HEK293 (cell line): ENCODE measurements at regions not wholly inside any gene's neighbourhood (a gene's known extent, or its start where the extent isn't known, plus 50 kb on each side); places are given as distances from the start of the nearest gene placed in this dataset.

ENCODE experiments used
- CTCF ChIA-PET: fragments of 350-600 bp; formaldehyde crosslinking; extraction: SDS; loops from one replicate; lab custom pipeline; 2021; ENCODE audit warnings: antibody characterized with exemption; lab: Yijun Ruan, JAX
- POLR2A ChIA-PET: fragments of 300-600 bp; formaldehyde crosslinking; extraction: SDS; loops from one replicate; lab custom pipeline; 2020; ENCODE audit warnings: antibody characterized with exemption, inconsistent platforms; lab: Yijun Ruan, JAX
- H3K27ac ChIP-seq: fragments of 200-500 bp; sonication (Bioruptor generic); 2 replicates; pipeline ENCODE4 v1.5.1; 2014; ENCODE audit warnings: low read depth, low read length, control low read depth, inconsistent platforms; ENCODE audit errors: extremely low read depth
- H3K36me3 ChIP-seq, 2 experiments: fragments of 200-500 bp in 1 of 2; sonication (Bioruptor generic) in 1 of 2; 1 replicate in 1 of 2; 2 replicates in 1 of 2; pipeline ENCODE4 v1.5.1; 2014 to 2017; ENCODE audit warnings: inconsistent platforms in 2 of 2, low read length in 2 of 2; ENCODE audit not compliant: control insufficient read depth in 2 of 2, insufficient read depth in 1 of 2
- H3K4me1 ChIP-seq: fragments of 200-500 bp; sonication (Bioruptor generic); 2 replicates; pipeline ENCODE4 v1.5.1; 2014; ENCODE audit warnings: mild to moderate bottlenecking, low read length, inconsistent platforms; ENCODE audit not compliant: control insufficient read depth, insufficient read depth
- H3K4me3 ChIP-seq: 2 replicates; pipeline ENCODE4 v1.5.1; 2011; ENCODE audit warnings: low read depth, mild to moderate bottlenecking, control low read depth, low read length, moderate library complexity
- H3K9me3 ChIP-seq: fragments of 200-500 bp; sonication (Bioruptor generic); 2 replicates; pipeline ENCODE4 v1.5.1; 2014; ENCODE audit warnings: low read depth, low read length, inconsistent platforms; ENCODE audit not compliant: control insufficient read depth, insufficient read depth
- MEIS1 ChIP-seq: sonication (generic); formaldehyde crosslinking; IDR thresholded peaks from 2 replicates; pipeline ENCODE4 v1.8.1; 2022; ENCODE audit warnings: missing genetic modification reagents, mild to moderate bottlenecking, borderline replicate concordance
- SETDB1 ChIP-seq: IDR thresholded peaks from one replicate; pipeline ENCODE4 v1.6.1; 2017; ENCODE audit warnings: mild to moderate bottlenecking, low read length, moderate library complexity, mixed read lengths; ENCODE audit not compliant: insufficient read length
- ZBTB21 ChIP-seq: fragments of 450-650 bp; formaldehyde crosslinking; IDR thresholded peaks from 2 replicates; pipeline ENCODE4 v1.5.1; 2017; ENCODE audit warnings: missing biosample characterization, missing genetic modification characterization
- ZEB2 ChIP-seq: fragments of 450-650 bp; formaldehyde crosslinking; IDR thresholded peaks from 2 replicates; pipeline ENCODE4 v1.5.1; 2016; ENCODE audit warnings: missing biosample characterization, missing genetic modification characterization
- ZFP37 ChIP-seq: fragments of 450-650 bp; formaldehyde crosslinking; IDR thresholded peaks from 2 replicates; pipeline ENCODE4 v1.5.1; 2016; ENCODE audit warnings: missing biosample characterization, missing genetic modification characterization
- ZFP69B ChIP-seq: fragments of 450-650 bp; formaldehyde crosslinking; IDR thresholded peaks from 2 replicates; pipeline ENCODE4 v1.5.1; 2016; ENCODE audit warnings: missing biosample characterization, missing genetic modification characterization
- ZNF10 ChIP-seq: fragments of 450-650 bp; formaldehyde crosslinking; IDR thresholded peaks from 2 replicates; pipeline ENCODE4 v1.5.1; 2017; ENCODE audit warnings: missing biosample characterization, missing genetic modification characterization
- ZNF121 ChIP-seq: fragments of 450-650 bp; formaldehyde crosslinking; IDR thresholded peaks from 2 replicates; pipeline ENCODE4 v1.5.1; 2016; ENCODE audit warnings: missing biosample characterization, missing genetic modification characterization
- ZNF138 ChIP-seq: fragments of 450-650 bp; formaldehyde crosslinking; IDR thresholded peaks from 2 replicates; pipeline ENCODE4 v1.5.1; 2016; ENCODE audit warnings: missing biosample characterization, missing genetic modification characterization, borderline replicate concordance
- ZNF175 ChIP-seq: fragments of 450-650 bp; formaldehyde crosslinking; IDR thresholded peaks from 2 replicates; pipeline ENCODE4 v1.5.1; 2016; ENCODE audit warnings: missing biosample characterization, missing genetic modification characterization
- ZNF266 ChIP-seq: fragments of 450-650 bp; formaldehyde crosslinking; IDR thresholded peaks from 2 replicates; pipeline ENCODE4 v1.5.1; 2016; ENCODE audit warnings: missing biosample characterization, missing genetic modification characterization, low read depth
- ZNF48 ChIP-seq: fragments of 450-650 bp; formaldehyde crosslinking; IDR thresholded peaks from 2 replicates; pipeline ENCODE4 v1.5.1; 2016; ENCODE audit warnings: missing biosample characterization, missing genetic modification characterization
- ZNF514 ChIP-seq: fragments of 450-650 bp; formaldehyde crosslinking; IDR thresholded peaks from 2 replicates; pipeline ENCODE4 v1.5.1; 2016; ENCODE audit warnings: missing biosample characterization, missing genetic modification characterization
- ZNF610 ChIP-seq: fragments of 450-650 bp; formaldehyde crosslinking; IDR thresholded peaks from 2 replicates; pipeline ENCODE4 v1.5.1; 2016; ENCODE audit warnings: missing biosample characterization, missing genetic modification characterization, borderline replicate concordance
- ZNF837 ChIP-seq: fragments of 450-650 bp; formaldehyde crosslinking; IDR thresholded peaks from 2 replicates; pipeline ENCODE4 v1.5.1; 2016; ENCODE audit warnings: missing biosample characterization, missing genetic modification characterization
- TF ChIP-seq, protein P1 (sequence below): fragments of 450-650 bp; formaldehyde crosslinking; IDR thresholded peaks from 2 replicates; pipeline ENCODE4 v1.5.1; 2017; ENCODE audit warnings: missing biosample characterization, mild to moderate bottlenecking, missing genetic modification characterization, moderate library complexity
- TF ChIP-seq, protein P2 (sequence below): fragments of 450-650 bp; formaldehyde crosslinking; IDR thresholded peaks from 2 replicates; pipeline ENCODE4; 2016; ENCODE audit warnings: missing biosample characterization, missing genetic modification characterization
- TF ChIP-seq, protein P3 (sequence below): fragments of 450-650 bp; IDR thresholded peaks from 2 replicates; pipeline ENCODE4 v1.5.1; 2018; ENCODE audit warnings: missing biosample characterization, mild to moderate bottlenecking, missing genetic modification characterization

DNA sequence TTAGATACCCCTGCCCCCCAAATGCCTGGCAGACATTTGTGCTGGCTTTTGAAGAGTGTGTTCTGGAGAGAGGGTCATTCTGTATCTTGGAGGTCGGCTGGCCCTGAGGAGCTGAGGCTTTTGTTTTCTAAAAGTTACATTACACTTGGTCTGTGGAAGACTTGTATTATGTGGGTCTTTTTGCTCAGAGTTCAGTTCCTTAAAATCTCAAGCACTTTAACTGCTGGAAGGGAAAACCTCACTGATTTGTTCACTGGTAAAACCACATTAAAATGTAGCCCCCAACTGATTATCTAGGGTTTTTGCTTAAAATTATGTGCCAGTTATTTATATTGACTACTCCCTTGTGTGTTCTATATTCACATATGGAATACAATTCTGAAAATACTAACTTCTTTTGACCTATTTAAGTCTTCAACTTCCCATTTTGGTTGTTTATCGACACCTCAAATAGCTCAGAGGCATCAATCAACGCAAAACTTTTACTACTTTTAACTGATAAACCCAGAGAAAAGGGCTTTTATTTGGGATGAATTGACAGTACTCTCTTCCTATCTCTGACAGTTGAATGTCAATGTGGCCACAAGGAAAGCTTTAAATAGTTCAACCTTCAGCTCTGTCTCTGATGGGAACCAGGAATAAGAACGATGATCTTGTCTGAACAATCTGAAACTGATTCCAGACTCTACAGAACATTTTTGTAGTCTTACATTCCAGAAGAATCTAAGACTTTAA lies 54.0 kb upstream of the MAP3K1 start:
- CTCF ChIA-PET = no interaction called here
- no peaks in the 10 kb centered on the region for H3K9me3 ChIP-seq
- TF ChIP-seq ZNF138 (tag by site-specific recombination) (no peak), ZEB2 (tag by site-specific recombination) (no peak), ZNF514 (no peak)
- TF ChIP-seq, all 188 proteins: peak for 0
- H3K36me3 ChIP-seq = no peaks in the 10 kb centered on the region
- no peak overlapping the region for H3K4me3 ChIP-seq
- no peaks in the 10 kb centered on the region for H3K4me1 ChIP-seq
- H3K27ac ChIP-seq = no peak overlapping the region
- POLR2A ChIA-PET = no interaction called here

DNA sequence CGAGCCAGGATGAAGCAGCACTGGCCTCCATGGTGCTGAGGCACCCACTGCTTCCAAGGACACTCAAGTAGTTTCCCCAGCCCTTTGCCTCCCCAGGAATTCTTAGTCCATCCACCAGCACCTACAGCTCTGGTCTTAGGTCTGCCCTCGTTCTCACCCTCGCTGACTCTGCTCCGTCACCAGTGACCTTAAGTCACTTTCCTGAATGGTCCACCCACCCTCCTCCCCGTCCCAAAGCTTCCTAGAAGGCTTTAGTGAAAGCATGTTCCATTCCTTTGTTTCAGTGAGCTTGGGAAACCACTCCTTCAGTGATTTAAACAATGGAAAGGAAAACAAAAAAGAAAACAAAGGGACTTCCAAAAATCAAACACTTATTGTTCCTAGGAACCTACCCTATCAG lies 54.6 kb upstream of the MAP3K1 start:
- Histone ChIP-seq H3K9me3 (no peaks in the 10 kb centered on the region), H3K36me3 (no peaks in the 10 kb centered on the region), H3K27ac (no peak overlapping the region), H3K4me1 (no peaks in the 10 kb centered on the region), H3K4me3 (no peak overlapping the region)
- no peak for TF ChIP-seq ZNF48 (tag by site-specific recombination)
- no peak for TF ChIP-seq MEIS1 (CRISPR knock-in tag)
- no peak for TF ChIP-seq ZNF610
- no peak for TF ChIP-seq ZNF175
- TF ChIP-seq, protein P1, sequence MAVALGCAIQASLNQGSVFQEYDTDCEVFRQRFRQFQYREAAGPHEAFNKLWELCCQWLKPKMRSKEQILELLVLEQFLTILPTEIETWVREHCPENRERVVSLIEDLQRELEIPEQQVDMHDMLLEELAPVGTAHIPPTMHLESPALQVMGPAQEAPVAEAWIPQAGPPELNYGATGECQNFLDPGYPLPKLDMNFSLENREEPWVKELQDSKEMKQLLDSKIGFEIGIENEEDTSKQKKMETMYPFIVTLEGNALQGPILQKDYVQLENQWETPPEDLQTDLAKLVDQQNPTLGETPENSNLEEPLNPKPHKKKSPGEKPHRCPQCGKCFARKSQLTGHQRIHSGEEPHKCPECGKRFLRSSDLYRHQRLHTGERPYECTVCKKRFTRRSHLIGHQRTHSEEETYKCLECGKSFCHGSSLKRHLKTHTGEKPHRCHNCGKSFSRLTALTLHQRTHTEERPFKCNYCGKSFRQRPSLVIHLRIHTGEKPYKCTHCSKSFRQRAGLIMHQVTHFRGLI (tag by site-specific recombination) = no peak
- TF ChIP-seq ZFP69B (tag by site-specific recombination) = no peak
- TF ChIP-seq ZNF266 (tag by site-specific recombination) = no peak
- TF ChIP-seq, protein P2, sequence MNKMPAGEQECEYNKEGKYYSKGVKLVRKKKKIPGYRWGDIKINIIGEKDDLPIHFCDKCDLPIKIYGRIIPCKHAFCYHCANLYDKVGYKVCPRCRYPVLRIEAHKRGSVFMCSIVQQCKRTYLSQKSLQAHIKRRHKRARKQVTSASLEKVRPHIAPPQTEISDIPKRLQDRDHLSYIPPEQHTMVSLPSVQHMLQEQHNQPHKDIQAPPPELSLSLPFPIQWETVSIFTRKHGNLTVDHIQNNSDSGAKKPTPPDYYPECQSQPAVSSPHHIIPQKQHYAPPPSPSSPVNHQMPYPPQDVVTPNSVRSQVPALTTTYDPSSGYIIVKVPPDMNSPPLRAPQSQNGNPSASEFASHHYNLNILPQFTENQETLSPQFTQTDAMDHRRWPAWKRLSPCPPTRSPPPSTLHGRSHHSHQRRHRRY (tag by site-specific recombination) = no peak
- no peak for TF ChIP-seq ZNF138 (tag by site-specific recombination)
- TF ChIP-seq, protein P3, sequence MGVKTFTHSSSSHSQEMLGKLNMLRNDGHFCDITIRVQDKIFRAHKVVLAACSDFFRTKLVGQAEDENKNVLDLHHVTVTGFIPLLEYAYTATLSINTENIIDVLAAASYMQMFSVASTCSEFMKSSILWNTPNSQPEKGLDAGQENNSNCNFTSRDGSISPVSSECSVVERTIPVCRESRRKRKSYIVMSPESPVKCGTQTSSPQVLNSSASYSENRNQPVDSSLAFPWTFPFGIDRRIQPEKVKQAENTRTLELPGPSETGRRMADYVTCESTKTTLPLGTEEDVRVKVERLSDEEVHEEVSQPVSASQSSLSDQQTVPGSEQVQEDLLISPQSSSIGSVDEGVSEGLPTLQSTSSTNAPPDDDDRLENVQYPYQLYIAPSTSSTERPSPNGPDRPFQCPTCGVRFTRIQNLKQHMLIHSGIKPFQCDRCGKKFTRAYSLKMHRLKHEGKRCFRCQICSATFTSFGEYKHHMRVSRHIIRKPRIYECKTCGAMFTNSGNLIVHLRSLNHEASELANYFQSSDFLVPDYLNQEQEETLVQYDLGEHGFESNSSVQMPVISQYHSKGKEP = no peak
- no peak for TF ChIP-seq ZNF837 (tag by site-specific recombination)
- no peak for TF ChIP-seq SETDB1
- no peak for TF ChIP-seq ZNF121
- TF ChIP-seq ZEB2 (tag by site-specific recombination) = no peak
- TF ChIP-seq ZFP37 (tag by site-specific recombination) = no peak
- no peak for TF ChIP-seq ZNF10 (tag by site-specific recombination)
- TF ChIP-seq ZBTB21 = no peak
- POLR2A ChIA-PET = no interaction called here
- CTCF ChIA-PET = no interaction called here
